Panc1 (cell line): ENCODE measurements at regions not wholly inside any gene's neighbourhood (a gene's known extent, or its start where the extent isn't known, plus 50 kb on each side); places are given as distances from the start of the nearest gene placed in this dataset.

ENCODE experiments used
- CTCF ChIP-seq: fragments of 450-650 bp; IDR thresholded peaks from 2 replicates; pipeline ENCODE4 v1.5.1; 2017; ENCODE audit warnings: mild to moderate bottlenecking
- SIN3A ChIP-seq: IDR thresholded peaks from 2 replicates; pipeline ENCODE4 v1.6.1; 2012; ENCODE audit warnings: low read depth, mild to moderate bottlenecking, low read length, moderate library complexity, borderline replicate concordance; ENCODE audit not compliant: insufficient read depth
- TCF7L2 ChIP-seq: IDR thresholded peaks from 2 replicates; pipeline ENCODE4 v1.6.1; 2011; ENCODE audit warnings: mild to moderate bottlenecking, low read depth, low read length, inconsistent platforms

GRCh38 chr10:55822096-55822495 is 539.0 kb downstream of the ZWINT start:
- TF ChIP-seq SIN3A (no peak), CTCF (no peak), TCF7L2 (no peak)
